Neural cell (in vitro differentiated cells): ENCODE measurements at regions not wholly inside any gene's neighbourhood (a gene's known extent, or its start where the extent isn't known, plus 50 kb on each side); places are given as distances from the start of the nearest gene placed in this dataset.

Source experiments
- H2AFZ ChIP-seq: fragments of 200-600, 300-800 bp; sonication (generic), shearing (Covaris generic); 2 replicates; pipeline ENCODE4 v1.6.0; 2014; ENCODE audit warnings: low read depth, mild to moderate bottlenecking, antibody characterized with exemption, low read length, moderate library complexity
- H3F3A ChIP-seq: fragments of 200-600 bp; shearing (Covaris generic); 2 replicates; pipeline ENCODE4 v1.6.1; 2016; ENCODE audit warnings: mild to moderate bottlenecking, moderate library complexity, mixed read lengths, antibody characterized with exemption, low read length; ENCODE audit not compliant: insufficient read depth, poor library complexity, severe bottlenecking
- H3K27ac ChIP-seq: fragments of 200-600, 300-800 bp; sonication (generic), shearing (Covaris generic); 2 replicates; pipeline ENCODE4 v1.5.1; 2014; ENCODE audit warnings: mild to moderate bottlenecking, low read length, moderate library complexity
- H3K27me3 ChIP-seq: fragments of 300-800, 200-600 bp; sonication (generic), shearing (Covaris generic); 2 replicates; pipeline ENCODE4 v1.6.0; 2014; ENCODE audit warnings: mild to moderate bottlenecking, low read depth, low read length, moderate library complexity; ENCODE audit not compliant: insufficient read depth
- H3K36me3 ChIP-seq: fragments of 300-800, 200-600 bp; sonication (generic), shearing (Covaris generic); 2 replicates; pipeline ENCODE4 v1.5.1; 2014; ENCODE audit warnings: mild to moderate bottlenecking, antibody characterized with exemption, low read length, moderate library complexity; ENCODE audit not compliant: insufficient read depth
- H3K4me2 ChIP-seq: fragments of 300-800, 200-600 bp; sonication (generic), shearing (Covaris generic); 2 replicates; pipeline ENCODE4 v1.6.0; 2014; ENCODE audit warnings: mild to moderate bottlenecking, low read length
- H3K4me3 ChIP-seq: fragments of 300-800, 200-600 bp; sonication (generic), shearing (Covaris generic); 2 replicates; pipeline ENCODE4 v1.5.1; 2014; ENCODE audit warnings: mild to moderate bottlenecking, low read length, moderate library complexity
- H3K79me2 ChIP-seq: fragments of 200-600 bp; shearing (Covaris generic); replicated peaks from 2 replicates; pipeline ENCODE4 v1.6.0; 2014; ENCODE audit warnings: mild to moderate bottlenecking, low read length, moderate library complexity; ENCODE audit not compliant: insufficient read depth
- H3K9ac ChIP-seq: fragments of 300-800, 200-600 bp; sonication (generic), shearing (Covaris generic); 2 replicates; pipeline ENCODE4 v1.6.1; 2016; ENCODE audit warnings: mild to moderate bottlenecking, low read length, mixed read lengths
- H3K9me2 ChIP-seq: fragments of 200-600 bp; shearing (Covaris generic); 2 replicates; pipeline ENCODE4 v1.6.1; 2016; ENCODE audit warnings: mild to moderate bottlenecking, low read length, mixed read lengths; ENCODE audit not compliant: insufficient read depth
- H3K9me3 ChIP-seq: fragments of 200-600, 300-800 bp; sonication (generic), shearing (Covaris generic); 2 replicates; pipeline ENCODE4 v1.6.1; 2016; ENCODE audit warnings: mild to moderate bottlenecking, mixed run types, low read length, moderate library complexity, mixed read lengths
- H4K20me1 ChIP-seq: fragments of 200-600 bp; shearing (Covaris generic); 2 replicates; pipeline ENCODE4 v1.6.1; 2016; ENCODE audit warnings: mild to moderate bottlenecking, mixed run types; ENCODE audit not compliant: insufficient read depth
- CTCF ChIP-seq: fragments of 450-650 bp; IDR thresholded peaks from 2 replicates; pipeline ENCODE4 v1.5.1; 2014; ENCODE audit warnings: antibody characterized with exemption, mild to moderate bottlenecking, moderate library complexity; ENCODE audit not compliant: poor library complexity, severe bottlenecking
- EP300 ChIP-seq: fragments of 450-650 bp; conservative IDR thresholded peaks from 2 replicates; pipeline ENCODE4 v1.6.1; 2014; ENCODE audit warnings: antibody characterized with exemption, mild to moderate bottlenecking, moderate library complexity; ENCODE audit not compliant: poor library complexity, severe bottlenecking
- EZH2 ChIP-seq: fragments of 200-600, 300-800 bp; shearing (Covaris generic), sonication (generic); IDR thresholded peaks from 2 replicates; pipeline ENCODE4 v1.6.1; 2014; ENCODE audit warnings: antibody characterized with exemption, low read length, borderline replicate concordance, mild to moderate bottlenecking; ENCODE audit not compliant: insufficient read depth, poor library complexity, severe bottlenecking
- MXI1 ChIP-seq: fragments of 450-650 bp; conservative IDR thresholded peaks from 2 replicates; pipeline ENCODE4 v1.6.1; 2014; ENCODE audit warnings: antibody characterized with exemption, mild to moderate bottlenecking; ENCODE audit not compliant: poor library complexity, severe bottlenecking
- POLR2AphosphoS5 ChIP-seq: IDR thresholded peaks from 2 replicates; pipeline ENCODE4 v1.6.1; 2012
- RAD21 ChIP-seq: fragments of 450-650 bp; conservative IDR thresholded peaks from 2 replicates; pipeline ENCODE4 v1.6.1; 2014; ENCODE audit warnings: antibody characterized with exemption, mild to moderate bottlenecking, moderate library complexity
- REST ChIP-seq: IDR thresholded peaks from 2 replicates; pipeline ENCODE4 v1.6.1; 2012; ENCODE audit warnings: borderline replicate concordance
- SMC3 ChIP-seq: fragments of 450-650 bp; conservative IDR thresholded peaks from 2 replicates; pipeline ENCODE4 v1.6.1; 2014; ENCODE audit warnings: antibody characterized with exemption, mild to moderate bottlenecking, moderate library complexity; ENCODE audit not compliant: poor library complexity
- TAF1 ChIP-seq: IDR thresholded peaks from 2 replicates; pipeline ENCODE4 v1.6.1; 2012; ENCODE audit warnings: low read depth

- Histone ChIP-seq H3K9me3 (no peaks in the 10 kb centered on the region), H3K9ac (no peak overlapping the region), H3K4me2 (no peak overlapping the region), H4K20me1 (no peaks in the 10 kb centered on the region), H3K9me2 (no peaks in the 10 kb centered on the region), H3K27me3 (no peaks in the 10 kb centered on the region), H3K36me3 (no peaks in the 10 kb centered on the region), H2AFZ (no peak overlapping the region), H3K79me2 (no peaks in the 10 kb centered on the region), H3K4me3 (no peak overlapping the region), H3K27ac (no peak overlapping the region), H3F3A (no peaks in the 10 kb centered on the region)
- TF ChIP-seq EZH2: no peak
- TF ChIP-seq POLR2AphosphoS5: no peak
- no peak for TF ChIP-seq RAD21
- no peak for TF ChIP-seq REST
- TF ChIP-seq SMC3: no peak
- no peak for TF ChIP-seq MXI1
Observed at GRCh38 chr6:965343-965742, 272.4 kb upstream of the EXOC2 start.

GRCh38 chr6:963456-963855 lies 270.5 kb upstream of the EXOC2 start:
- Histone ChIP-seq H3K9me2 (no peaks in the 10 kb centered on the region), H3K9me3 (no peaks in the 10 kb centered on the region), H3K4me3 (no peak overlapping the region), H3K79me2 (no peaks in the 10 kb centered on the region), H3K27me3 (no peaks in the 10 kb centered on the region), H3K36me3 (no peaks in the 10 kb centered on the region), H3K27ac (no peak overlapping the region), H3F3A (no peaks in the 10 kb centered on the region), H2AFZ (no peak overlapping the region), H3K9ac (no peak overlapping the region), H3K4me2 (no peak overlapping the region), H4K20me1 (no peaks in the 10 kb centered on the region)
- TF ChIP-seq SMC3 (no peak), REST (no peak), TAF1 (no peak), CTCF (no peak), RAD21 (no peak), MXI1 (no peak), POLR2AphosphoS5 (no peak), EZH2 (no peak), EP300 (no peak)
